COR-L47 (cell line): ENCODE measurements at regions not wholly inside any gene's neighbourhood (a gene's known extent, or its start where the extent isn't known, plus 50 kb on each side); places are given as distances from the start of the nearest gene placed in this dataset.
"Not testable (repeated sequence)": the region's sequence is repeated elsewhere in the genome, so short reads cannot be mapped to it uniquely, and the experiment has no call there.

Experiments used
- DNase-seq: peaks from one replicate; lab custom pipeline; 2025; lab: John Stamatoyannopoulos, UW

DNA sequence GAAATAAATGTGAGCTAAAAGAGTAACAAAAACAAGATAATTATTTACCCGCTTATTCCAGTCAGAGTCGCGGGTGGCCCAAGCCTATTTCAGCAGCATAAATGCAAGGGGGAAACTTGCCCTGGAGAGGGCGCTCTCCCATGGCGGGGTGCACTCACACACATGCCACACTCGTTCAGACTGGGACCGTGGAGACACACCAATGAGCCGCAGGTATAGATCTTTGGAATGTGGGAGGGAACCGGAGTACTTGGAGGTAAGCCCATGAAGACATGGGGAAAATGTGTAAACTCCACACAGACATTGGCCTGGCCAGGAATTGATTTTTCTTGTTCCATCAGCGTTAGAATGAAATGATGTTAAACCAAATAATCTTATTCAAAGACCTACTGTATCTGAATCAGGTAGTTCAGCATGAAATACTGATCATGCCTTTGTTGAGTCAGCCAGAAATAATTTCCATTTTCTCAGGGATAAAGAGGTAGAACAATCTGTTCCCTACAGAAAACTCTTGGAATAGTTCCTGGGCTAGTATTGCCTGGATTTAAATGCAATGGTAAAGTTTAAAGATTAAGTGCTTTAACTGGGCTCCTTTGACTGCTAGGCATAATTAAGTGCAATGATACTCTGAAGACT, 191.5 kb downstream of the MCHR2 start:
- DNase-seq, result no peak

DNA sequence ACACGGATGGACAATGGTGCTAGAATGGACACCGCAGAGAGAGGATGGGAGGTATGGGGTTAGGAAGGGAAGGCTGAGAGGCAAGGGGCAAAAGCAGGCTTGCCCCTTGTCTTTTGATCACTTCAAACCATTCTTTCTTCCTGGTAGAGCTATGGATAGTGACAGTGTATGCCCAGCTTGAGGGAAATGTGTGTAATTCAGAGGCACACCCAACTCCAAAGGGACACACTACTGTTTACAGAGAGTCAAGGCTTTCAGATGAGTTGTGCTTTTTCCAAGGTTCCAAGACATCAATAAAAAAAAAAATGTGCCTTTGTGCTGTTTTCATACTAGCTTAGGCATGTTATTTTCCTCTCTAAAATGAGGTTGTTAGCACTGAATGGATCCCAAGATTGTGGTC, 185.0 kb downstream of the MCHR2 start:
- no peak for DNase-seq

DNA sequence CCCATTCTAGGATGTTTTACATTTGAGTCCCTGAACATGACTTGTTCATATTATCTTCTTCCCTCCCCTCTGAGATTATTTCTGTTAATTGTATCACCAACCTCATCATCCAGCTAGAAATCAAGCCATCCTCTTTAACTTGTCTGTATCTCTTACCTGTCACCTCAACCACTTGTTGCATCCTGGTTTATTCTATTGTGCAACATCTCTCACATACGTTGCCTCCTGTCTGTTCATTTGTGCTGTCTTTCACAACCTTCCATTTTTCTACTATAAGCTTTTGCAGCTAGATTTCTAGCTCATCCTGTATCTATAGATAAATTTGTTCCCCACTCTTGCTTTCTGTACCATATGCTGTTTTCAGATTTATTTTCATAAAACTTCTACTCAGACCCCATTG, 183.7 kb downstream of the MCHR2 start:
- DNase-seq, result no peak

DNA sequence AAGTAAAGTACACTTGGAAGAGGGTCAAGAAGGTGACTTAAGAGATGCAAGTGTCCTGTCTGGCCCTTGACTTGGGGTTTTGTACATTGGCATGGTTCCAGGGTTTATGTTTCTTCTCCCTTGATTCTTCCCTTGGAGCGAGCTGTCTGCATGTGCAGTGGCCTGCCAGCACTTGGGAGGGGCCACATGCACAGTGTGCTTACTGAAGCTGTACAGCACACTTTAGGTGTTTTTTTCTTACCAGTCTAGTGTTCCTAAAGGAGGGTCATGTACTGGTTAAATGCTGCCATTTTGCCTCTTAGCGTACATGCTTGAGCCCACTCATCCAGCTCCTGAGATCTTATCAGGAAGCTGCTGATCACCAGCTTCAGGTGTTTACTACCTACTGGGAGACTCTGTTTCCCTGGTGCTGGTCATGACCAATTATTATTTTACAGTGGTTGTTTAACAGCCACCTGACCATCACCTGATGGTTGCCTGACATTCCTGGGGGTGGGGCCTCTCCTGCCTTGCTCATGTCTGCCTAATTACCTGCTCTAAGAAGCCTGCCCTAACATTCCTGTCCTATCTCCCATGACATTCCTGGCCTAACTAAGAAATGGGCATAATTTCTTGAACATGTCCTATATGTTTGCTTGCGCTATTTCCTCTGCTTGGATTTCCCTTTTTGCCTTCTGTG, 182.9 kb downstream of the MCHR2 start:
- no peak for DNase-seq

DNA sequence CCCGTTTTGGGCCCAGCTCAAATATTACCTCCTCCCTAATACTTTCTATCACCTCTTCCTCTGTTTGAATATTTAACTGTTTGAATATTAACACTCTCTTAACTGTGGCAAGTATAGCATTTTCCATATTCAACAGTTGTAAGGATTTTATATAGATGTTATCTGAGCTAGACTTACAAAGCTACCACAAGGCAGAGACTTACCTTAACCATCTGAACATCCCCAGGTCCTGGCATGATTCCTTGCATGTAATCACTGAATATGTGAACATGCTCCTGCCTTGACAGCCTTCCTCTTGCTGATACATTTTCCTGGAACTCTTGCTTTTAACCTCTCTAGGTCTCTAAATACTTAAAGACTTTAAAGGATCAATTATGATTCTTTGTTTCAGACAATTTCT, 182.4 kb downstream of the MCHR2 start:
- DNase-seq, result no peak

DNA sequence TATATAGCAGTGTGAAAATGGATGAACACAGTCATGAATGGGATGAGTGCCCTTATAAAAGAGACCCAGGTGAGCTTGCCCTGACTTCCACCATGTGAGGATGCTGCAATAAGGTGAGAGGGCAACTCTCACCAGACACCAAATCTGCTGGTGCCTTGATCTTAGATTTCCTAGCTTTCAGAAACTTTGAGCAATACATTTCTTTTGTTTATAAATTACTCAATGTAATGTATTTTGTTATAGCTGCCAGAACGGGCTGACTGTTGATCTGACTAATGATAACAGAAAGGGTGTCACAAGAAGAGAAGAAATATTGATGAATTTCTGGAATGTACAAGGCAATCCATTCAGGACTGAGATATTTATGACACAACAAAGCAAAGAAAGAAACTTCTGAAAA, 180.5 kb downstream of the MCHR2 start:
- no peak for DNase-seq

DNA sequence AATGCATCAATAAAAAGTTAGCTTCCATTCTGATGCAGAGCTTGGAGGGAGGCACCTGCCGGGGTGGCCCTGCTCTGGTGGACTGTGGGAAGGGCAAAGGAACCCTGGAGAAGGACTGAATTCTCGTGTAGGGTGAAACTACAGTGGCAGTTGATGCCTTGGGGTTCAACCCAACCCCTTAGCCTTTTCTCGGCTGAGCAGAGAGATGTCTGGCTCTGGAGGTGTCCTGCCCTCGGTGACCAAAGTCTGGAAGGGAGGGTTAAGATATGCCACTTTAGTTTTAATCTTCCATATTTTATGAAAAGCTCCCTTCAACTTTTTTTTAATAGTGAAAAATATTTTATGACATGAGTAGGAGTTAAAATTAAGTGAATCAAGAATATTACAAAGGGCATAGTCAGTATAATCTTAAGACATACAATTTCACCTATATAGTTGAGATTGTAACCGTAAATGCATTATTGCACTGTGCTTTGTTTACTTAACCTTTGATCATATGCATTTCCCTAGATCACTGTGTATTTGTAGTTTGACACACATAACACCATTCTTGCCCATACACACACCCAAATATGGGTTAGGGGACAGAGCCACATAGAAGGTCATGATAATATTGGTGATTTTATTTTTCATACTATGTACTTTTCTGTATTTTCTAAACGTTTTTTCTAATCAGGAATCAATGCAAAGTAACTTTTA, 179.6 kb downstream of the MCHR2 start:
- DNase-seq, result no peak

DNA sequence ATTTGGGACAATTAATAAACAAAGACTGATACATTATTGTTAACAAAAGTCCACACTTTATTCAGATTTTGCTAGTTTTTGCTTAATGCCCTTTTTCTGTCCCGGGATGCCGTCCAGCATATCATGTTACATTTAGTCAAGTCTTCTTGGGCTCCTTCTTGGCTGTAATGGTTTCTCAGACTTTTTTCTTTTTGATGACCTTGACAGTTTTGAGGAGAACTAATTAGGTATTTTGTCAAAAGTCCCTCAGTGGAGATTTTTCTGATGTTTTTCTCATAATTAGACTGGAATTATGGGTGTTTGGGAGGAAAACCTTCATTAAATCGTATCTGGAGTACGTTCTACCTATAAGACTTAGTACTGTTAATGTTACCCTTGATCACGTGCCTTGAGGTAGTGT, 177.2 kb downstream of the MCHR2 start:
- no peak for DNase-seq

DNA sequence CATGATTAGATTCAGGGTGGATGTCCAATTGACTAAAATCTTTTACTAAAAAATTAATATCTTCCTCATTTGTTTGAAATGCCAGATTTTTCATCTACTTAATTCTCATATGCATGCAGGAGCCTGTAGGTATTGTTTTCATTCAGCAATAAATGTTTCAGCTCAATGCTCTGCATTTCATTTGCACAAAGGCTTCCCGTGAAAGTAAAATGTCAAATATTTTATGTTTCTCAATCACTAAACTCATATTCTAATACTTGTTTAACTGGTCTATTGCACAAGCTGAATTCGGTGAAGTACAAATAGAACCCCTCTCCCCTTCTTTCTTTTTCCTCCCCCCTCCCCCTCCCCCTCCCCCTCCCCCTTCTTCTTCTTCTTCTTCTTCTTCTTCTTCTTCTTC, 175.9 kb downstream of the MCHR2 start:
- DNase-seq, result no peak

DNA sequence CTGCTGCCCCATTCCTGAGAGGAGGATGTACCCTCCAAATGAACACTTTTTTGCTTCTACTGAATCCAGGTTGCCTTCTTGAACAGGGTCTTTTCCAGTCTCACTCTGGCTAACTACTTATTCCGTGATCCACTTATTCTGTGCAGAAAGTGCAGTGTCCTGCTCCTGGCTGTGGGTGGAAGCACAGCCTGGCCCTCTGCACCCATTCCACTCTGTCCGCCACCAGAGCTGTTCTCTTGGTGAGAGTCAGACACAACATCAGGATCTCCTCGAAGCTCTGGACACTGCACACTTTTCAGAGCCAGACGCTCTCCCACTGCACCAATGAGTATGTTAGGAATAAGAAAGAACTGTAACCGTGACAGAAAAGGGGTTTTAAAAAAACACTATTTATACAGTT, 174.2 kb downstream of the MCHR2 start:
- no peak for DNase-seq

DNA sequence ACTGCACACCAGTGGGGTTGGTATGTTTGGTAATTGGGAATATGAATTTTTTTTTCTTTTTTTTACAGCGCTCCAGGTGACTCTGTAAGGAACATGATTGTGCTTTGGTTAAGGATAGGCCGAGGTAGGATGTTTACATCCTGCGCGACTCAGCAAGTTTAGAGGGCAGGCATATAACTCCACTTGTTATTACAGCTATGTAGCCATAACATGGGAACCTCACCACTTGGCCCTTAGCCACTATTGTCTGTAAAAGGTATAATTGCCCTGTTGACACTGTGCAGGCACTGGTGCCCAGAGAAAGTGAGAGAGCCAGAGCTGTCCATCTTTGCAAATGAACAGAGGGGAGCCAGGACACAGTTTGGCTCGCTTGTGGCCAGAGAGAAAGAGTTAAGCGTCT, 172.9 kb downstream of the MCHR2 start:
- DNase-seq, result peak; percentile 66

DNA sequence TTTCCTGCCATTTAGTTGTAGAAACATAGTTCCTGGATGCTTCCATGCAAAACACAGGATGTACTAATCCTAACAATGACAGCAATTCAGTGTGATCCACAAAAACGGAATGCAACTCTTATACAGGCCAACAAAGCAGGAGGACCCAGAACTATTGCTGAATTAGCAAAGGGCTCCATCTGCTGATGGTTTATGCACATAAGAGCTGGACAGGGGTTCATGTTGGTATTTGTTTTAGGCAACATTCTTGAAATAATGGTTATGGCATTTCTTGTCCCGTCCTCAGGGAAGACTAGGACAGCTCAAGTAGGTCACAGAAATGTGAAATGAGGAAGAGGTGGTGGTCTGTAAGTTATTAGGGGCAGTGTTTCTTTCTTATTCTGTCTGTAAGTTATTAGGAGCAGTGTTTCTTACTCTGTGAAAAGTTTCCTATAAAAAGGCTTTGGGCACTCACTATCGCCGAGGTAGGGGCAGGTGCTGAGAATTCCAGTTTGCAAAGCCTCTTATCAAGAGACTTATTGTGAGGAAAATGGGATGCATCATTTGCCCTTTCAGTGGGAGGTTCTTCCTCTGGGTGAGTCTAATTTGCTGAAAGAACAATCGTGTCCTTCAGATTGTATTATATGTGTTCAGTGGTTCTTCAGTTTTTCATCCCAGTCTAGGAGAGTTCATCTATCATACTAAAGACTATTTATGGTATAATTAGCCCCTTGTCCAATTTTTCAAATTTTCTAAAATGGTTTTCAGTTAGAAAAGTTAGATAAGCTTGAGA, 171.1 kb downstream of the MCHR2 start:
- peak; percentile 67 for DNase-seq

DNA sequence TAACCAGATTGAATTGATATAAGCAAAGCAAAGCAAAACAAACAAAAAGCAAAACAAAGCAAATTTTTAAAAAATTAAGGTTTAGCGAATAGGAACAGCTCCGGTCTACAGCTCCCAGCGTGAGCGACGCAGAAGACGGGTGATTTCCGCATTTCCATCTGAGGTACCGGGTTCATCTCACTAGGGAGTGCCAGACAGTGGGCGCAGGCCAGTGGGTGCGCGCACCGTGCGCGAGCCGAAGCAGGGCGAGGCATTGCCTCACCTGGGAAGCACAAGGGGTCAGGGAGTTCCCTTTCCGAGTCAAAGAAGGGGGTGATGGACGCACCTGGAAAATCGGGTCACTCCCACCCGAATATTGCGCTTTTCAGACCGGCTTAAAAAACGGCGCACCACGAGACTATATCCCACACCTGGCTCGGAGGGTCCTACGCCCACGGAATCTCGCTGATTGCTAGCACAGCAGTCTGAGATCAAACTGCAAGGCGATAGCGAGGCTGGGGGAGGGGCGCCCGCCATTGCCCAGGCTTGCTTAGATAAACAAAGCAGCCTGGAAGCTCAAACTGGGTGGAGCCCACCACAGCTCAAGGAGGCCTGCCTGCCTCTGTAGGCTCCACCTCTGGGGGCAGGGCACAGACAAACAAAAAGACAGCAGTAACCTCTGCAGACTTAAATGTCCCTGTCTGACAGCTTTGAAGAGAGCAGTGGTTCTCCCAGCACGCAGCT, 170.3 kb downstream of the MCHR2 start:
- not testable (repeated sequence) for DNase-seq

DNA sequence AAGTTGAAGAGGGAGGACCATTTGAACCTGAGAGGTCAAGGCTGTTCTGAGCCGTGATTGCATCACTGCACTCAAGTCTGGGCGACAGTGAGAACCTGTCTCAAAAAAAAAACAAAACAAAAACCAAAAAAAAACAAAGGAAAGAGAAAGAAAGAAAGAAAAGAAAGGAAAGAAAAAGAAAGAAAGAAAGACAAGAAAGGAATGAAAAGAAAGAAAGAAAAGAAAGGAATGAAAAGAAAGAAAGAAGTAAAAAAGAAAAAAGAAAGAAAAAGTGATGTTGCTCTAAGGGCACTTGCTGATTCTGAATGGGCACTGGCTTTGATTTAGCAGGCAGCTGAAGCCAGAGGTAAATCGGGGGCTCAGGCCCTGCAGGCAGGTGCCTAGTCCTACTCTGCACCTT, 161.0 kb downstream of the MCHR2 start:
- DNase-seq, result no peak

DNA sequence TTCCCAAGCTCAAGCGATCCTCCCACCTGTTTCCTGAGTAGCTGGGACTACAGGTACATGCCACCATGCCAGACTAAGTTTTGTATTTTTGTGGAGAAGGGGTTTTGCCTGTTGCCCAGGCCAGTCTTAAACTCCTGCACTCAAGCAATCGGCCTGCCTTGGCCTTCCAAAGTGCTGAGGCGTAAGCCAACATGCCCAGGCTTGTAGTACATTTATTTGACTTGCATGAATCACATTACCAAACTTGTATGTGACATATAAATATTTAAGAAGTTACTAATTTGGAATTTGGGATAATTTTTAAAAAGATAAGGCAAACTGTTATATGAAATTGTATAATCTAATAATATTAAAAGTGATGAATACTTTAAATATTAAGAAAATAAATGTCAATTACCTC, 157.6 kb downstream of the MCHR2 start:
- DNase-seq, result no peak

DNA sequence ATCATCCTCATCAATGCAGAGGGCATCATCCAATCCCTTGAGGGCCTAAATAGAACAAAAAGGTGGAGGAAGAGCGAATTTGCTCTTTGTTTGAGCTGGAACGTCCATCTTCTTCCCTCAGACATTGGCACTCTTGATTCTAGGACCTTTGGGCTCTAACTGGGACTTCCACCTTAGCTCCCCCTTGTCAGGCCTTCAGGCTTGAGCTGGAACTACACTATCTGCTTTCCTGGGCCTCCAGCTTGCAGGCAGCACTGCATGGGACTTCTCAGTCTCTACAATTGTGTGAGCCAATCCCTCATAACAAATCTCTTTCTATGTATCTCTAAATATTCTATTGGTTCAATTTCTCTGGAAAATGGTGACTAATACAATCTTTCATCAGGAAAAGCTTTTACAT, 155.4 kb downstream of the MCHR2 start:
- DNase-seq, result no peak

DNA sequence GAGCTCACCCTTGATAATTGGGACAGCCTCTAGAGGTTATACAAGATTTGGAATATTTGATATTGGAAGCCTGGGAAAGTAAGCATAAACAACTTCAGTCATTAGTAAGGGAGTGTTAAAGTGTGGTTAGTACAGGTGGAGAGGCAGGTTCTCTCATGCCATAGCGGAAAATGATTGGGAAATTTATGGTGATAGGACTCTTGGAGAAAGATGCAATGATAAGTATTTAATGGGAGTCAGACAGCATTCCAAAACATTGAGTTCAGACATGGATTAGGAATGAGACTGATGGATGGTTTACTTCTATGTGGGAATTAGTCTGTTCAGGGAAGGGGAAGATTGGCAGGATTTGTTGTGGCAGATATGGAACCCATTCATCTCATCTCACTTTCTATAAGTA, 152.7 kb downstream of the MCHR2 start:
- no peak for DNase-seq

DNA sequence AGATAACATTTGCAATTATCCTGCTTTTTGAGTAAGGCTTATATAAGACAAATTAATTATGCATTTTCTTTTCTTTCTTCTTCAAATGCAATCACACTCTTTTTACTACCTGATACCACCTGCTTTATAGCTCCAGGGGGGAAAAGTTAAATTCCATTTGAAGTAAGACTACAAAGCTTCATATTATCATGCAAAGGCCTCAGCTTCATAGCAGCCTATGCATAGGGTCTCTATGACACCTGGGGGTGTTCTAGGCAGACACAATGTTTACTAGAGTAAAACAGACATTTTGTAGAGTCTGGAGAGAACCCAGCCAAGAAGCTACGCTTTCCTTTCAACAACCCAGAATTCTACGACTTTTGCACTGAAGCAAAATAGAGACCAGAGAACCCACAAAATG, 148.0 kb downstream of the MCHR2 start:
- no peak for DNase-seq

DNA sequence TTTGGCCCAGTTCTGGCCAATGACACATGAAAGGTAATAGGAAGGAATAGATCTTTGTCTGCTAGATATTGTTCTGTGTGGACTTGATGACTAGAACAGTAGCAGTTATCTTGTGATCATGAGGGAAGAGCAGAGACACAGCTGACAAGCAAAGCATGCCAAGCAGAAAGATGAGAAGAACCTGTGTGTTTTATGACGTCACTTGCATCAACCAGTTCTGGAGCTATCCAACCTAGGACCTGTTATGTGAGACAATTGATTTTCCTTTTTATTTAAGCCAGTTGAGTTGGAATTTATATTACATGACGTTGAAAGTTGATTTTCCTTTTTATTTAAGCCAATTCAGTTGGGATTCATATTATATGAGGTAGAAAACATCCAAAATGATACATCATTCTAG, 143.2 kb downstream of the MCHR2 start:
- no peak for DNase-seq

DNA sequence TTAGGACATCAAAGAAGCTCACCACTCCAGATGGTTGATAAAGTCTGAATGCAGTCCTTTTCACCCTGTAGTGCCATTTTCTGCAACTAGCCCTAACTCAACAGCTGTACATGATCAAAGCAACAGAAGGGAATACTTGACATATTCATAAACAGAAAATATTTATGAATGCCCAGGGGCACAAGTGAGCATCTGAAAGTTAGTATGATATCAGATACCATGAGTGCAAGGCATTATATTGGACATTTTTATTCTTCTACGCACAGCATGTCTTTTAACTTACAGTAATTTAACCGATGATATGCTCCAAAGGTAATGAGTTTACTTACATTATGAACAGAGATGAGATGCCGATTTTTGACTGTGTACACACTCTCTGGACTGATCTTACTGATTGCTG, 142.0 kb downstream of the MCHR2 start:
- DNase-seq, result no peak

DNA sequence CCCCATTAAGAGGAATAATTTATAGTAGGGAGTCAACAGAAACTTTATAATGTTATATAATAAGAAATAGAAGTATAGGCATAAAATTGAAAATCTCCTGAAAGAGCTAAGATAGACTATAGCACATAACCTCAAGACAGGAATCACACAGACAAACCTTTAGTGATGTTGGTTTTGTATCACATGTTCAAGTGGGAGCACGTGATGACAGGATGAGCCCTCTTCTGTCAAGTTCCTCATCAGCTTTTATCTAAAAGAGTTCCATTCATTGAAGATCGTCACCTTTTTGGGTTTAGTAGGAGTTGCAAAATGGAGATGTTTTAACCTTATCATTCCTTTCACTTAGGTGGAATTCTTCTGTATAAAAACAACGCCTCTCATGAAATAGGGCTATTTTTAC, 127.0 kb downstream of the MCHR2 start:
- DNase-seq, result no peak

DNA sequence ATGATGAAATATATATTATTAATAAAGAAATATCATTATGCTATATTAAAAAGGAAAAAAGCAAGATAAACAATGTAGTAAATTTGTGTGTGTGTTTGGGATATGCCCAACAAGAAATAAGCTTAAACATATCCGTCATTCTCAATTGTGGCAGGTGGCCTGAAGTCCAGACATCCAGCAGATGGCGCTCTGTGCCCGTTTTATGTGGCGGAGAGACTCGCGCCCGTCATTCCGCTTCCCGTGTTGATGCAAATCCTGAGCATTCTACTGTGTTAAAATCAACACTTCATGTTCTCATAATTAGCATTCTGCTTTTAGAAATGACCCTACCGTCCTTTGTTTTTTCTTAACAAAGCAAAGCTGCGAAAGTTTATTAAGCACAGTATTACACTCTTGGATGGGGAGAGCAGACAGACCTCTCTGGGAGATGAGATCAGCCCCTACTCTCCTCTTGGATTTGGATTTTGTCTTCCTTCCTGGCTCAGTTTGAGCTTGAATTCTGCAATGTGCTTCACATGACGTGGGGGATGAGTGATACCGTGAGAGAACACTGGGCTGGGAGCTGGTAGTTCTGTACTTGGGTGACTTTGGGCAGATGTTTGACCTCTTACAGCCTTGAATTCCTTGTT, 125.8 kb downstream of the MCHR2 start:
- DNase-seq, result peak; percentile 75
